ENCODE measurements at regions not wholly inside any gene's neighbourhood (a gene's known extent, or its start where the extent isn't known, plus 50 kb on each side); places are given as distances from the start of the nearest gene placed in this dataset.

DNA sequence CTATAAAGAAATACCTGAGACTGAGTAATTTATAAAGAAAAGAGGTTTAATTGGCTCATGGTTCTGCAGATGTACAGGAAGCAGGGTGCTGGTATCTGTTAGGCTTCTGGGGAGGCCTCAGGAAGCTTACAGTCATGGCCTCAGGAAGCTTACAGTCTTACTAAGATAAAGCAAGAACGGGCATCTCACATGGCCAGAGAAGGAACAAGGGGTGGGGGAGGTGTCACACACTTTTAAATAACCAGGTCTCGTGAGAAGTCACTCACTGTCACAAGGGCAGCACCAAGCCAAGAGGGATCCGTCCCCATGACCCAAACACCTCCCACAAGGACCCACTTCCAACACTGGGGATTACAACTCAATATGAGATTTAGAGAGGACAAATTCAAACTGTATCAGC, 192.8 kb upstream of the B3GAT1 start:
- TF ChIP-seq POLR2AphosphoS5 (IDR thresholded peaks at IDR 0.05) = no peak
- TF ChIP-seq, protein P1, sequence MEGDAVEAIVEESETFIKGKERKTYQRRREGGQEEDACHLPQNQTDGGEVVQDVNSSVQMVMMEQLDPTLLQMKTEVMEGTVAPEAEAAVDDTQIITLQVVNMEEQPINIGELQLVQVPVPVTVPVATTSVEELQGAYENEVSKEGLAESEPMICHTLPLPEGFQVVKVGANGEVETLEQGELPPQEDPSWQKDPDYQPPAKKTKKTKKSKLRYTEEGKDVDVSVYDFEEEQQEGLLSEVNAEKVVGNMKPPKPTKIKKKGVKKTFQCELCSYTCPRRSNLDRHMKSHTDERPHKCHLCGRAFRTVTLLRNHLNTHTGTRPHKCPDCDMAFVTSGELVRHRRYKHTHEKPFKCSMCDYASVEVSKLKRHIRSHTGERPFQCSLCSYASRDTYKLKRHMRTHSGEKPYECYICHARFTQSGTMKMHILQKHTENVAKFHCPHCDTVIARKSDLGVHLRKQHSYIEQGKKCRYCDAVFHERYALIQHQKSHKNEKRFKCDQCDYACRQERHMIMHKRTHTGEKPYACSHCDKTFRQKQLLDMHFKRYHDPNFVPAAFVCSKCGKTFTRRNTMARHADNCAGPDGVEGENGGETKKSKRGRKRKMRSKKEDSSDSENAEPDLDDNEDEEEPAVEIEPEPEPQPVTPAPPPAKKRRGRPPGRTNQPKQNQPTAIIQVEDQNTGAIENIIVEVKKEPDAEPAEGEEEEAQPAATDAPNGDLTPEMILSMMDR (IDR thresholded peaks at IDR 0.05) = no peak
- TF ChIP-seq POLR2A (IDR thresholded peaks at IDR 0.05) = no peak
- TF ChIP-seq EP300 (IDR thresholded peaks at IDR 0.05) = no peak
